Small intestine (tissue), 7 donors: ENCODE measurements at regions not wholly inside any gene's neighbourhood (a gene's known extent, or its start where the extent isn't known, plus 50 kb on each side); places are given as distances from the start of the nearest gene placed in this dataset.
"Not testable (repeated sequence)": the region's sequence is repeated elsewhere in the genome, so short reads cannot be mapped to it uniquely, and the experiment has no call there.

ENCODE experiments used
- DNase-seq, 2 donors: peaks; one replicate each; pipeline versions ENCODE4 v3.0.0 to v3.0.0-alpha.2; 2013
- FAIRE-seq: peaks from 2 replicates; lab custom pipeline; 2012; peaks lifted over from hg19 to GRCh38; lab: Jason Lieb, UNC
- H3K27ac ChIP-seq, 3 donors: one replicate each; pipeline ENCODE4 v1.5.1; 2013; ENCODE audit warnings: low read length in 2 of 3, mild to moderate bottlenecking in 2 of 3, control low read depth in 1 of 3, inconsistent platforms in 1 of 3, low read depth in 1 of 3, moderate library complexity in 1 of 3
- H3K27me3 ChIP-seq, 3 donors: one replicate each; pipeline ENCODE4 v1.6.1; 2013; ENCODE audit warnings: low read length in 3 of 3, inconsistent platforms in 1 of 3; ENCODE audit not compliant: control insufficient read depth in 3 of 3, insufficient read depth in 3 of 3
- H3K36me3 ChIP-seq, 3 donors: one replicate each; pipeline ENCODE4 v1.6.1; 2013; ENCODE audit warnings: low read length in 3 of 3, inconsistent platforms in 1 of 3, low read depth in 1 of 3, mild to moderate bottlenecking in 1 of 3, moderate library complexity in 1 of 3; ENCODE audit not compliant: control insufficient read depth in 3 of 3, insufficient read depth in 2 of 3
- H3K4me1 ChIP-seq, 3 donors: one replicate each; pipeline ENCODE4 v1.6.1; 2013; ENCODE audit warnings: low read length in 2 of 3, inconsistent platforms in 1 of 3, low read depth in 1 of 3, mild to moderate bottlenecking in 1 of 3, moderate library complexity in 1 of 3; ENCODE audit not compliant: control insufficient read depth in 3 of 3, insufficient read depth in 2 of 3
- H3K4me3 ChIP-seq, 3 donors: one replicate each; pipeline ENCODE4 v1.5.1; 2013; ENCODE audit warnings: low read length in 3 of 3, control low read depth in 1 of 3, inconsistent platforms in 1 of 3, low read depth in 1 of 3, mild to moderate bottlenecking in 1 of 3, moderate library complexity in 1 of 3
- H3K9me3 ChIP-seq, 2 donors: one replicate each; pipeline ENCODE4 v1.6.1; 2013; ENCODE audit warnings: low read depth in 1 of 2, low read length in 1 of 2; ENCODE audit not compliant: control insufficient read depth in 2 of 2, insufficient read depth in 1 of 2
- WGBS, 3 donors: extraction: QIAGEN DNeasy Blood & Tissue Kit; methylation state at CpG; one replicate each; pipeline ENCODE4 v1.1.7; 2013; 5-methylcytosine and 5-hydroxymethylcytosine counted together
- donor health status: healthy with polysubstance abuse.
- donor health status: control.
- donor health status: control.
- donor health status: Bipolar disorder and iron deficiency.
- donor health status: healthy.

DNA sequence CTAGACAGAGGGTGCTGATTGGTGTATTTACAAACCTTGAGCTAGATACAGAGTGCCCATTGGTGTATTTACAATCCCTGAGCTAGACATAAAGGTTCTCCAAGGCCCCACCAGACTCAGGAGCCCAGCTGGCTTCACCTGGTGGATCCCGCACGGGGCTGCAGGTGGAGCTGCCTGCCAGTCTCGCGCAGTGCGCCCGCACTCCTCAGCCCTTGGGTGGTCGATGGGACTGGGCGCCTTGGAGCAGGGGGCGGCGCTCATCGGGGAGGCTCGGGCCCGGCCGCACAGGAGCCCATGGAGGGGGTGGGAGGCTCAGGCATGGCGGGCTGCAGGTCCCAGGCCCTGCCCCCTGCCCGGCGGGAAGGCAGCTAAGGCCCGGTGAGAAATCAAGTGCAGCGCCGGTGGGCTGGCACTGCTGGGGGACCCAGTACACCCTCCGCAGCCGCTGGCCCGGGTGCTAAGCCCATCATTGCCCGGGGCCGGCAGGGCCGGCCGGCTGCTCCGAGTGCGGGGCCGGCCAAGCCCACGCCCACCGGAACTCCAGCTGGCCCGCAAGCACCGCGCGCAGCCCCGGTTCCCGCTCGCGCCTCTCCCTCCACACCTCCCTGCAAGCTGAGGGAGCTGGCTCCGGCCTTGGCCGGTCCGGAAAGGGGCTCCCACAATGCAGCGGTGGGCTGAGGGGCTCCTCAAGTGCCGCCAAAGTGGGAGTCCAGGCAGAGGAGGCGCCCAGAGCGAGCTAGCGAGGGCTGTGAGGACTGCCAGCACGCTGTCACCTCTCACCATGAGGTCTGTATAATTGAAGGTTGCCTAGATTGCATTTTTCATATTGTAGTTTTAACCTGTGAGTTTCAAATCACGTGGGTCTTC lies 765.4 kb downstream of the TAF11L14 start:
- WGBS, 3 donors: 90 to 92% (median 90%) methylated on average over 44 to 50 of the region's 50 CpGs
- not testable (repeated sequence) for H3K9me3 ChIP-seq, FAIRE-seq, H3K4me3 ChIP-seq, DNase-seq, H3K36me3 ChIP-seq, H3K4me1 ChIP-seq, H3K27me3 ChIP-seq, H3K27ac ChIP-seq

DNA sequence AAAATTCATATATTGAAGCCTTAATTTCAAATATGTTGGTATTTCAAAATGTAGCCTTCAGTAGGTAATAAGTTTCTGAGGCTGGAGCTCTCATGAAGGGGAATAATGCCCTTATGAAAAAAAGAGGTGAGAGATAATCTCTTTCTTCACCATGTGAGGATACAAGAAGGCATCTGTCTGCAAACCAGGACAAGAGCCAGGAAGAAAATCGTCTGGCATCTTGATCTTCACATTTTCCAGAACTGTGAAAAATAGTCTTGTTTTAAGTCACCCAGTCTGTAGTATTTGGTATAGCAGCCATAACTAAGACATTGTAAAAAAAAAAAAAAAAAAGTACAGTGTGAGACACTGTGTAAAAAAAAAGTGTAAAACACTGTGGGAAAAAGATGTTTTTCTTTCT lies 768.9 kb downstream of the TAF11L14 start:
- Histone ChIP-seq H3K9me3 (no peaks in the 10 kb centered on the region), H3K4me3 (no peak overlapping the region), H3K27ac (no peak overlapping the region), H3K27me3 (no peaks in the 10 kb centered on the region), H3K4me1 (no peaks in the 10 kb centered on the region), H3K36me3 (no peaks in the 10 kb centered on the region)
- WGBS, 3 donors: 46 to 50% (median 50%) methylated on average over 1 of the region's 1 CpG
- DNase-seq: no peak
- no peak for FAIRE-seq

DNA sequence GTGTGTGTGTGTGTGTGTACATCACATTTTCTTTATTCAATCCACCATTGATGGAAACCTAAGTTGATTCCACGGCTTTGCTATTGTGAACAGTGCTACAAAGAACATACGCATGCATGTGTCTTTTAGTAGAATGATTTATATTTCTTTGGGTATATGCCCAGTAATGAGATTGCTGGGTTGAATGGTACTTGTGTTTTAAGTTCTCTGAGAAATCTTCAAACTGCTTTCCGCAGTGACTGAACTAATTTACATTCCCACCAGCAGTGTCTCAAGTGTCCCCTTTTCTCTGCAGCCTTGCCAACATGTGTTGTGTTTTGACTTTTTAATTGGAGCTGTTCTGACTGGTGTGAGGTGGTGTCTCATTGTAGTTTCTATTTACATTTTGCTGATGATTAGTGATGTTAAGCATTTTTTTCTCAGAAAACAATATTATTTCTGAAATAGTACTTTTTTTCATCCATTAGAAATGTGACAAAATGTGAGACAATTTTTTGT lies 769.7 kb downstream of the TAF11L14 start:
- Histone ChIP-seq H3K9me3 (no peaks in the 10 kb centered on the region), H3K4me3 (no peak overlapping the region), H3K27me3 (no peaks in the 10 kb centered on the region), H3K4me1 (no peaks in the 10 kb centered on the region), H3K36me3 (no peaks in the 10 kb centered on the region), H3K27ac (no peak overlapping the region)
- 67 to 88% (median 82%) methylated on average over 3 of the region's 3 CpGs for WGBS, 3 donors
- DNase-seq (no peak), FAIRE-seq (no peak)

DNA sequence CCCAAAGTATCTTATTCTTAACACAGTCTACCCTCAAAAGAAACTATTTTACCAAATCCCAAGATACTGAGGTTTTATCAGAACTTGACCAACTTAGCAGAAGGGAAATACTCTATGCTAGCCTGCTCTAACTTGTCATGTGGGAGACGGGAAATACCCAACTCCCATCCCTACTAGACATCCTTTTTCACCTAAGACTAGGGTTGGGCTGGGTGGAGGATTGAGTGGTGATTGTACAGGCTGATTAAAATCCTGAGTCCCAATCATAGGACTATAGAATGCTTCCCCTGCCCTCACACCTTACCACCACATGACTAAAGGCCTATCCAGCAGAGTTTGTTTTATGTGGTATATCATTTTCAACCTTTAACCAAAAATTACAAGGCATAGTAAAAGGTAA lies 786.5 kb downstream of the TAF11L14 start:
- no peak for FAIRE-seq
- 68 to 79% (median 78%) methylated on average over 1 of the region's 1 CpG for WGBS, 3 donors
- Histone ChIP-seq H3K36me3 (no peaks in the 10 kb centered on the region), H3K4me3 (no peak overlapping the region), H3K27ac (no peak overlapping the region), H3K27me3 (no peaks in the 10 kb centered on the region), H3K4me1 (no peaks in the 10 kb centered on the region), H3K9me3 (no peaks in the 10 kb centered on the region)
- DNase-seq: no peak

DNA sequence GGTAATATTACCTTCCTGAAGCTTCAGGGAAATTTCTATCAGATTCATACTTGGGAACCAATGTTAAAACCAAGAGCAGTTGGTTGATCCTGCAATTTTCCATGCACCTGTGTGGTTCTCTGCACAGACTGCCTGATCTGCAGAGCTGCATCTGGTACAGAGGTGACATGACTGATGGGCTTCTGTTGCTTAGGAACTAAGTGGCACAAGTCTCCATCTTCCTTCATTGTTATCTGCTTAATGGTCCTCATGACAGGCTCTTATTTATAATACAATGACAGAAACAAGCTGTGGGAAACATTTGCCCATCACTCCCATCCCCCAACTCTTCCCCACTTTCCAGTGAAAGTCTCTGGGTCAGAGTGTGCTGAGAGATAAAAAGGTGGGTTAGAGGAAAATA lies 799.1 kb downstream of the TAF11L14 start:
- Histone ChIP-seq H3K27ac (no peak overlapping the region), H3K4me1 (no peaks in the 10 kb centered on the region), H3K36me3 (no peaks in the 10 kb centered on the region), H3K4me3 (no peak overlapping the region), H3K9me3 (peaks cover 0 to 4% of the 10 kb centered on the region in 2 donors), H3K27me3 (no peaks in the 10 kb centered on the region)
- FAIRE-seq (no peak), DNase-seq (no peak)

DNA sequence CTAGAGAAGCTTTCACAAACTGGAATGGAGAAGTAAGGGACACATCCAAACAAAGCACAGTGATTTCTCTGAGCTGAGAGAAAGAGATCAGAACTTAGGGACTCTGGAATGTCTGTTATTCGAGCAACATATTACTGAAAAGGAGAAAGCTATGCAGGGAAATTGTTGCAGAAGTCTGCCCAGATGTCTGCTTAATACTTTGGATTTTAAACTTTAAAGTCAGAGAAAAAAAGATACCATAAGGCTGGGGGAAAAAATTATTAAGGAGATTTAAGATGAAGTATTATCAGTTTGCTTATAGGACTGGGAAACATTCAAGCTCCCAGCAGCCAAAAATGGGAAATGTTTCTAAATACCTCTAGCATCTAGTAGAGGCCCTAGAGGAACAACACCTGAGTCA lies 803.9 kb downstream of the TAF11L14 start:
- Histone ChIP-seq H3K9me3 (peaks cover 0 to 4% of the 10 kb centered on the region in 2 donors), H3K4me3 (no peak overlapping the region), H3K27ac (no peak overlapping the region), H3K27me3 (no peaks in the 10 kb centered on the region), H3K36me3 (no peaks in the 10 kb centered on the region), H3K4me1 (no peaks in the 10 kb centered on the region)
- DNase-seq: no peak
- no peak for FAIRE-seq
- WGBS, 3 donors: 40 to 51% (median 47%) methylated on average over 1 of the region's 1 CpG

DNA sequence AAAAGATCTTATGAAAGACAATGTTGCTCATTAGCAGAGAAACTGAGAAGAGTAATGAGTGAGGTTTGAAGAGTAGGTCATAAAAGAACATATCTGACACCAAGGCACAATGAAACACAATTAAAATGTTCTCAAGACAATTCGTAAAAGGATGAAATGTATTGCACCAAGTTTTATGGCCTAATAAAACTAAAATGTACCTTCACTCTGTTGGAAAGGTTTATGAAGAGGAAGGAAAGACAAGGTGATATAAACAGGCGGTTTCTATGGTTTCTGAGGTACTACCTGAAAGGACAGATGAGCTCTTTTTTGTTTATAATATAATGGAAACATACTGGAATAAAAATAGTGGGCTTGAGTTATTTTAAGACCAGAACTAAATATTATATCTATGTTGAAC lies 821.3 kb downstream of the TAF11L14 start:
- no peak overlapping the region for H3K4me3 ChIP-seq
- H3K9me3 ChIP-seq: no peaks in the 10 kb centered on the region
- DNase-seq: no peak
- H3K36me3 ChIP-seq: no peaks in the 10 kb centered on the region
- no peak overlapping the region for H3K27ac ChIP-seq
- no peaks in the 10 kb centered on the region for H3K27me3 ChIP-seq
- no peak for FAIRE-seq
- H3K4me1 ChIP-seq: no peaks in the 10 kb centered on the region
- 28 to 69% (median 49%) methylated on average over 2 of the region's 2 CpGs for WGBS, 3 donors

DNA sequence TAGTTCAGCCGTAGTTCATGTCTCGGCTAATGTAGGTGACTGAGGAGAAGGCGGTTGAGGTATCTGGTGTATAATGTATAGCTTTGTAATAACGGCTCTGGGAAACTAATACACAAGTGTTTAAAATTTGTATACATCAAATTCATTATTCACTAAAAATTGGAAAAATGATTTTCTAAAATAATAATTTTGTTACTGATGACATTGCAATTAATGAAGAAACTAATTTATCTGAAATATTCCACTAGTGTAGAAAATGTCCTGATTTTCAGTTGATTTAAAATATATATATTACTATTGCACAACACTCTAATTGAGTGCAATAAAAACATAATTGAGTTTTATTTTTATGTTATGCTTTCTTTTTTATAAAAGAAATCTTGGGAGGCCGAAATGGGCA lies 823.0 kb downstream of the TAF11L14 start:
- FAIRE-seq (no peak), DNase-seq (no peak)
- 85 to 90% (median 90%) methylated on average over 5 of the region's 5 CpGs for WGBS, 3 donors
- Histone ChIP-seq H3K9me3 (no peaks in the 10 kb centered on the region), H3K4me3 (no peak overlapping the region), H3K27me3 (no peaks in the 10 kb centered on the region), H3K36me3 (no peaks in the 10 kb centered on the region), H3K4me1 (no peaks in the 10 kb centered on the region), H3K27ac (no peak overlapping the region)

DNA sequence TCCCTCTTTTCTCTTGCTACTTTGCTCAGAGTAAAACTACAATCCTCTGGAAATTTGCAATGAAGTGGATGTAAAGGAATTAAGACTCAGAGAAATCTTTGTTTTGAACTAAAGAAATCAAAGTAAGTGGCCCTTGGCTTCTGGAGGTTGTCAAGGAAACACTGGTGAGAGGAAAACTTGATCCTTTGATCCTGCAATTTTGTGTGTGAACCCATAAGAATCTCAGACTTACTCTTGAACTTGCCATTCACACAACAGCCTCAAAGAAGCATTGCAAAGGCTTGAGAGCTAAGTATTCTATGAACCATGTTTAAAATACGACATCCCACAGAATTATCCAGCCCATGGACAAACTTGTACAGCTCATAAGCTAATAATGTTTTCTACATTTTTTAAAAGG lies 827.5 kb downstream of the TAF11L14 start:
- no peaks in the 10 kb centered on the region for H3K4me1 ChIP-seq
- no peak overlapping the region for H3K4me3 ChIP-seq
- H3K27me3 ChIP-seq: no peaks in the 10 kb centered on the region
- FAIRE-seq (no peak), DNase-seq (no peak)
- 57 to 74% (median 60%) methylated on average over 1 of the region's 1 CpG for WGBS, 3 donors
- H3K27ac ChIP-seq: no peak overlapping the region
- H3K9me3 ChIP-seq: no peaks in the 10 kb centered on the region
- H3K36me3 ChIP-seq: no peaks in the 10 kb centered on the region
